Esophagus squamous epithelium (tissue), 5 donors: ENCODE measurements at regions not wholly inside any gene's neighbourhood (a gene's known extent, or its start where the extent isn't known, plus 50 kb on each side); places are given as distances from the start of the nearest gene placed in this dataset.

Experiments used
- DNase-seq: peaks from one replicate; lab custom pipeline; 2025; lab: John Stamatoyannopoulos, UW
- H3K27ac ChIP-seq, 4 donors: fragments of 200-600 bp; sonication (generic); one replicate each; pipeline ENCODE4 v1.5.1; 2016 to 2019; ENCODE audit warnings: mild to moderate bottlenecking in 1 of 4
- H3K27me3 ChIP-seq, 4 donors: fragments of 200-600 bp; sonication (generic); 1 replicate in 3 of 4; 2 replicates in 1 of 4; pipeline versions ENCODE4 v1.5.1 to v1.6.0; 2017 to 2021; ENCODE audit warnings: antibody characterized with exemption in 1 of 4
- H3K36me3 ChIP-seq, 3 donors: fragments of 200-600 bp; sonication (generic); one replicate each; pipeline ENCODE4 v1.5.1; 2016 to 2019
- H3K4me1 ChIP-seq, 3 donors: fragments of 200-600 bp; sonication (generic); one replicate each; pipeline ENCODE4 v1.5.1; 2017 to 2019
- H3K4me3 ChIP-seq, 4 donors: fragments of 200-600 bp; sonication (generic); 1 replicate in 3 of 4; 2 replicates in 1 of 4; pipeline ENCODE4 v1.5.1; 2016 to 2019; ENCODE audit warnings: mild to moderate bottlenecking in 2 of 4, moderate library complexity in 1 of 4
- H3K9me3 ChIP-seq, 3 donors: fragments of 200-600 bp; sonication (generic); one replicate each; pipeline ENCODE4 v1.5.1; 2016 to 2019
- CTCF ChIP-seq, 6 experiments: fragments of 450-650 bp in 4 of 6; fragments of 200-600 bp in 2 of 6; sonication (generic) in 2 of 6; IDR thresholded peaks; one replicate each; pipeline ENCODE4 v1.5.1; 2016 to 2019; ENCODE audit warnings: antibody characterized with exemption in 6 of 6, mild to moderate bottlenecking in 4 of 6, moderate library complexity in 4 of 6
- POLR2A ChIP-seq, 4 donors: fragments of 450-650 bp; IDR thresholded peaks; one replicate each; pipeline ENCODE4 v1.6.1; 2017; ENCODE audit warnings: antibody characterized with exemption in 4 of 4, mild to moderate bottlenecking in 4 of 4, moderate library complexity in 3 of 4
- WGBS, 2 donors: methylation state at CpG; one replicate each; pipeline ENCODE4 v1.1.5; 2018; 5-methylcytosine and 5-hydroxymethylcytosine counted together
- intact Hi-C: fragments of 100-400 bp; cut with DNase I; formaldehyde crosslinking; loops from one replicate; pipeline ENCODE4 v1.15.0; 2022
- donor health status: DM: yes; HTN: yes; CAD: no.

DNA sequence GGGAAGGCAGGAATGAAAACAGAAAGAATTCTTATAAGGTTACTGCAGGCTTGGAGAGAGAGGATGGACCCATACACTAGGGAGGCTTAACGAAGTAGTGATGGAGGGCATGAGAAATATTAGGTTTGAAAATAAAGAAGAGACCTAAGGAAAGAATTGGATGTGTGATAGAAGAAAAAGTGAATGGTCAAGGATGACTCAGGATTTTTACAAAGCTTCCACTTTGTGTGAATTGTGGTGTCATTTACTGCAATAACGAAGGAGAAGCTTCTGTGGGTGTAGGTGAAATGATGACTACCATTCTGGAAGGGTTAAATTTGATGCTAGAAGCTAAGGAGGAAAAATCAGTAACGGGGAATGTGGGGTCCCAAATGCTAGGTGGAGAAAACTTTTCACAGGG, 191.2 kb downstream of the UTRN start:
- no peak for DNase-seq
- 85 to 99% methylated on average over 3 of the region's 3 CpGs for WGBS, 2 donors
- H3K4me1 ChIP-seq = no peaks in the 10 kb centered on the region
- no peaks in the 10 kb centered on the region for H3K9me3 ChIP-seq
- no peak overlapping the region for H3K4me3 ChIP-seq
- intact Hi-C loops = no loop called here
- no peak overlapping the region for H3K27ac ChIP-seq
- no peaks in the 10 kb centered on the region for H3K27me3 ChIP-seq
- TF ChIP-seq POLR2A (IDR thresholded peaks at IDR 0.05) (no peak), CTCF (IDR thresholded peaks at IDR 0.05) (no peak)
- H3K36me3 ChIP-seq = peaks cover 0 to 76% (median 3%) of the 10 kb centered on the region in 3 donors

DNA sequence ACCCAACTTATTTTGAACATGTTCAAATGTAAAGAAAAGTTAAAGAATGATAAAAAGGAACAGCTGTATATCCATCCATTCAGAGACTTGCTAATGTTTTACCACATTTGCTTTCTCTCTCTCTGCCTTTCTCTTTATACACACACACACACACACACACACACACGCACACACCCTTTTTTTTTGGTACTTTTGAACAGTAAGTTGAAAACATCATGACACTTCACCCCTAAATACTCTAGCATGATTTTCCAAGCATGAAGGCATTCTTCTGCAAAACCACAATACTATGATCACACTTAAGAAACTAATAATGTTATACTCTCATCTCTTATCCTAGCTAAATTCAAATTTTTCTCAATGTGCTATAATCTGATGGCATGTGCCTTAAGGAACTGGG, 192.3 kb downstream of the UTRN start:
- no peak for DNase-seq
- Histone ChIP-seq H3K9me3 (no peaks in the 10 kb centered on the region), H3K4me1 (no peaks in the 10 kb centered on the region), H3K27me3 (no peaks in the 10 kb centered on the region), H3K27ac (no peak overlapping the region), H3K4me3 (no peak overlapping the region), H3K36me3 (peaks cover 0 to 65% (median 3%) of the 10 kb centered on the region in 3 donors)
- WGBS, 2 donors = 75 to 82% methylated on average over 1 of the region's 1 CpG
- TF ChIP-seq POLR2A (IDR thresholded peaks at IDR 0.05) (no peak), CTCF (IDR thresholded peaks at IDR 0.05) (no peak)
- intact Hi-C loops = no loop called here

- Histone ChIP-seq H3K4me3 (no peak overlapping the region), H3K27me3 (no peaks in the 10 kb centered on the region), H3K4me1 (no peaks in the 10 kb centered on the region), H3K36me3 (peaks cover 0 to 61% (median 3%) of the 10 kb centered on the region in 3 donors), H3K27ac (no peak overlapping the region), H3K9me3 (no peaks in the 10 kb centered on the region)
- intact Hi-C loops = no loop called here
- TF ChIP-seq POLR2A (IDR thresholded peaks at IDR 0.05) = no peak
- TF ChIP-seq CTCF (IDR thresholded peaks at IDR 0.05) = no peak
- no peak for DNase-seq
Measured at GRCh38 chr6:144477856-144478255, 192.7 kb downstream of the UTRN start.

DNA sequence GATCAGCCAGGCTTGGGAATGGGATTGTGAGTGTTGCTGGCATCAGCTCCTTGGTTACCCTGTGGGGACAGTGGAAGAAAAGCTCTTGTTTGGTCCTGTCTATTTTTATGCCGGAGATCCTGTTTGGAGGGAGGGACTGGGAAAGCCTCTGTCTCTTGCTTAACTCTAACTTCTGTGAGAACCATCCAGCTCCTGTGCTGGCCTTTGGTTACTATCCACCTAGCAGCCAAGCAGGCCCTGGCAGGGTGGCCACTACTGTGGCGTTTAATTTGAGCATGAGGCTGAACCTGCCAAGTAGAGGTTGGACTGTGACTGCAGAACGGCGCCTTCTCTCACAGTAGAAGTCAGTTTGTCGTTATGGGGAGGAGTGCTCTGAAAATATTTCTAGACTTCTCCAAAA, 193.3 kb downstream of the UTRN start:
- intact Hi-C loops = no loop called here
- WGBS, 2 donors = 66 to 69% methylated on average over 4 to 5 of the region's 5 CpGs
- no peaks in the 10 kb centered on the region for H3K27me3 ChIP-seq
- H3K4me3 ChIP-seq = no peak overlapping the region
- no peaks in the 10 kb centered on the region for H3K4me1 ChIP-seq
- no peak for DNase-seq
- no peak for TF ChIP-seq CTCF (IDR thresholded peaks at IDR 0.05)
- TF ChIP-seq POLR2A (IDR thresholded peaks at IDR 0.05) = no peak
- peaks cover 0 to 61% (median 3%) of the 10 kb centered on the region in 3 donors for H3K36me3 ChIP-seq
- no peak overlapping the region for H3K27ac ChIP-seq
- no peaks in the 10 kb centered on the region for H3K9me3 ChIP-seq

DNA sequence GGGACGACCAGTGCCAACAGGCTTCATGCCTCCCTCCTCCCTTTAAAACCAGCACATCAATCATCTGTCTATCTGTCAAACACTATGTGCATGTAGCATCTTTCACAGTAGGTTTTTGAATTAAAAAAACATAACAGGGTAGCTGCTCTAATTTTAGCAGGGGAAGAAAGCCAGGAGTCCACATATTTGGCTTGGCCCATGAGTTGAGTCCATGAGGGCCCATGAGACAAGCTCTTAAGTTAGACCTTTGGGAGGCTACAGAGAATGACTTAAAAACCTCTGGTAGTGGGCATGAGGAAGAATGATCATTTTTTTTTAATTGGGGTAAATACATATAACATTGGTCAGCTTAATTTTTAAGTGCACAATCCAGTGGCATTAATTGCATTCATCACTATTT, 194.9 kb downstream of the UTRN start:
- intact Hi-C loops = loop anchor here (5.0 kb wide), 1 partner anchor 373 kb away; no protein-coding TSS in a partner anchor
- WGBS, 2 donors = 86 to 100% methylated on average over 1 of the region's 1 CpG

More for the DNA sequence above, 194.9 kb downstream of the UTRN start:
- H3K4me1 ChIP-seq = no peaks in the 10 kb centered on the region
- no peak overlapping the region for H3K4me3 ChIP-seq
- H3K27ac ChIP-seq = no peak overlapping the region
- no peaks in the 10 kb centered on the region for H3K27me3 ChIP-seq
- no peak for DNase-seq
- no peaks in the 10 kb centered on the region for H3K9me3 ChIP-seq
- no peak for TF ChIP-seq POLR2A (IDR thresholded peaks at IDR 0.05)
- no peak for TF ChIP-seq CTCF (IDR thresholded peaks at IDR 0.05)
- H3K36me3 ChIP-seq = peaks cover 0 to 56% (median 3%) of the 10 kb centered on the region in 3 donors
